ENCODE measurements at regions not wholly inside any gene's neighbourhood (a gene's known extent, or its start where the extent isn't known, plus 50 kb on each side); places are given as distances from the start of the nearest gene placed in this dataset.
A peak's percentile ranks its signal among the peaks of the same experiment; 100 is the strongest.

- Histone ChIP-seq H3K27me3 (ENCODE audit: control insufficient read depth in 2 of 2, insufficient read depth in 2 of 2, low read length in 2 of 2) (no peaks in the 10 kb centered on the region), H3K79me2 (ENCODE audit: control insufficient read depth, insufficient read depth, low read length) (no peaks in the 10 kb centered on the region), H3K9me1 (replicated peaks; ENCODE audit: control insufficient read depth, extremely low read depth, insufficient read depth, low read length) (no peaks in the 10 kb centered on the region), H3K9me3 (replicated peaks; ENCODE audit: control insufficient read depth, insufficient read depth, low read length) (no peaks in the 10 kb centered on the region), H3K9ac (replicated peaks; ENCODE audit: extremely low read depth, insufficient read depth, low read length) (no peak overlapping the region), H3K36me3 (ENCODE audit: control insufficient read depth in 2 of 2, extremely low read depth in 1 of 2, insufficient read depth in 2 of 2, low read length in 2 of 2) (peaks cover 10 to 13% of the 10 kb centered on the region in 2 experiments), H2AFZ (ENCODE audit: low read depth, low read length) (no peak overlapping the region), H3K27ac (ENCODE audit: insufficient read depth, low read depth, low read length) (no peak overlapping the region), H3K4me2 (ENCODE audit: insufficient read depth, low read length) (no peak overlapping the region), H4K20me1 (replicated peaks; ENCODE audit: control insufficient read depth, extremely low read depth, insufficient read depth, low read length) (peaks cover 2% of the 10 kb centered on the region), H3K4me3 (replicated peaks in 1 of 3; ENCODE audit: insufficient read depth in 1 of 3, low read depth in 1 of 3, low read length in 3 of 3) (no peak overlapping the region), H3K4me1 (ENCODE audit: control insufficient read depth, extremely low read depth, insufficient read depth, low read length) (no peaks in the 10 kb centered on the region)
- ChIA-PET CTCF (no interaction called here), POLR2A (no interaction called here)
- no peak for TF ChIP-seq FOS (IDR thresholded peaks at IDR 0.05; ENCODE audit: borderline replicate concordance, insufficient read depth, low read length)
- DNase-seq (ENCODE audit: low read depth, low spot score) (no peak), FAIRE-seq (no peak)
- BruUV-seq (replicated peaks): no TSS peak
- dilution Hi-C loops (cut with MboI; ENCODE audit: extremely low pct_ligation_motif_present, low sequenced_read_pairs) (no loop called here), intact Hi-C loops (cut with micrococcal nuclease) (no loop called here)
These were observed 50.2 kb downstream of the ZZZ3 start for GRCh38 chr1:77632216-77632615.

- intact Hi-C loops (cut with micrococcal nuclease): no loop called here
These were observed 50.7 kb downstream of the ZZZ3 start for GRCh38 chr1:77631751-77632150.

More at GRCh38 chr1:77631751-77632150, 50.7 kb downstream of the ZZZ3 start:
- H3K27ac ChIP-seq (ENCODE audit: insufficient read depth, low read depth, low read length): no peak overlapping the region
- peak; percentile 57 for FAIRE-seq
- H3K4me1 ChIP-seq (ENCODE audit: control insufficient read depth, extremely low read depth, insufficient read depth, low read length): no peaks in the 10 kb centered on the region
- dilution Hi-C loops (cut with MboI; ENCODE audit: extremely low pct_ligation_motif_present, low sequenced_read_pairs): no loop called here
- H3K27me3 ChIP-seq (ENCODE audit: control insufficient read depth in 2 of 2, insufficient read depth in 2 of 2, low read length in 2 of 2): no peaks in the 10 kb centered on the region
- TF ChIP-seq MAX (IDR thresholded peaks at IDR 0.05; ENCODE audit: insufficient read depth, insufficient read length) (no peak), POLR2AphosphoS5 (IDR thresholded peaks at IDR 0.05; ENCODE audit: insufficient read depth, low read depth, low read length) (no peak), FOS (IDR thresholded peaks at IDR 0.05; ENCODE audit: borderline replicate concordance, insufficient read depth, low read length) (no peak)
- peaks cover 2% of the 10 kb centered on the region for H4K20me1 ChIP-seq (replicated peaks; ENCODE audit: control insufficient read depth, extremely low read depth, insufficient read depth, low read length)
- no peak overlapping the region for H2AFZ ChIP-seq (ENCODE audit: low read depth, low read length)
- H3K9me1 ChIP-seq (replicated peaks; ENCODE audit: control insufficient read depth, extremely low read depth, insufficient read depth, low read length): no peaks in the 10 kb centered on the region
- no peak for DNase-seq (ENCODE audit: low read depth, low spot score)
- no peaks in the 10 kb centered on the region for H3K79me2 ChIP-seq (ENCODE audit: control insufficient read depth, insufficient read depth, low read length)
- no peak overlapping the region for H3K9ac ChIP-seq (replicated peaks; ENCODE audit: extremely low read depth, insufficient read depth, low read length)
- H3K4me2 ChIP-seq (ENCODE audit: insufficient read depth, low read length): no peak overlapping the region
- H3K36me3 ChIP-seq (ENCODE audit: control insufficient read depth in 2 of 2, extremely low read depth in 1 of 2, insufficient read depth in 2 of 2, low read length in 2 of 2): peaks cover 10 to 13% of the 10 kb centered on the region in 2 experiments
- H3K9me3 ChIP-seq (replicated peaks; ENCODE audit: control insufficient read depth, insufficient read depth, low read length): no peaks in the 10 kb centered on the region
- CTCF ChIA-PET: no interaction called here
- BruUV-seq (replicated peaks): no TSS peak
- POLR2A ChIA-PET: no interaction called here
- no peak overlapping the region for H3K4me3 ChIP-seq (replicated peaks in 1 of 3; ENCODE audit: insufficient read depth in 1 of 3, low read depth in 1 of 3, low read length in 3 of 3)

Data from endothelial cell of umbilical vein (primary cell).